CD14-positive monocyte (primary cell): ENCODE measurements at regions not wholly inside any gene's neighbourhood (a gene's known extent, or its start where the extent isn't known, plus 50 kb on each side); places are given as distances from the start of the nearest gene placed in this dataset.

Experiments
- DNase-seq, 3 donors: peaks; one replicate each; pipeline ENCODE4 v3.0.0-alpha.2; 2011 to 2022
- H2AFZ ChIP-seq: 2 replicates; pipeline ENCODE4 v1.6.0; 2012; ENCODE audit warnings: mild to moderate bottlenecking, low read depth, low read length, inconsistent platforms; ENCODE audit not compliant: insufficient read depth, poor library complexity, severe bottlenecking
- H3K27ac ChIP-seq, 2 donors: 1 replicate in 1 of 2; 2 replicates in 1 of 2; pipeline ENCODE4 v1.5.1; 2012 to 2013; ENCODE audit warnings: low read length in 2 of 2, control low read depth in 1 of 2, inconsistent platforms in 1 of 2, low read depth in 1 of 2, mild to moderate bottlenecking in 1 of 2
- H3K27me3 ChIP-seq, 2 donors: one replicate each; pipeline versions ENCODE4 v1.6.0 to v1.6.1; 2011 to 2013; ENCODE audit warnings: low read length in 2 of 2; ENCODE audit not compliant: control insufficient read depth in 2 of 2, insufficient read depth in 2 of 2
- H3K36me3 ChIP-seq, 2 donors: replicated peaks in 1 of 2; 1 replicate in 1 of 2; 2 replicates in 1 of 2; pipeline versions ENCODE4 v1.5.1 to v1.6.1; 2012 to 2013; ENCODE audit warnings: low read length in 2 of 2, control low read depth in 1 of 2, inconsistent platforms in 1 of 2, mild to moderate bottlenecking in 1 of 2; ENCODE audit not compliant: insufficient read depth in 2 of 2, control insufficient read depth in 1 of 2
- H3K4me1 ChIP-seq, 2 donors: 1 replicate in 1 of 2; 2 replicates in 1 of 2; pipeline versions ENCODE4 v1.5.1 to v1.6.1; 2012 to 2013; ENCODE audit warnings: low read length in 2 of 2, control low read depth in 1 of 2, inconsistent platforms in 1 of 2, mild to moderate bottlenecking in 1 of 2, moderate library complexity in 1 of 2; ENCODE audit not compliant: insufficient read depth in 2 of 2, control insufficient read depth in 1 of 2
- H3K4me2 ChIP-seq: replicated peaks from 2 replicates; pipeline ENCODE3; 2012; ENCODE audit warnings: low read length, moderate library complexity, mild to moderate bottlenecking; ENCODE audit not compliant: poor library complexity, severe bottlenecking; ENCODE audit errors: extremely low read depth
- H3K4me3 ChIP-seq, 3 experiments: fragments of 200-600 bp in 1 of 3; sonication (generic) in 1 of 3; replicated peaks in 1 of 3; 1 replicate in 2 of 3; 2 replicates in 1 of 3; pipeline ENCODE4 v1.5.1; 2011 to 2013; ENCODE audit warnings: low read length in 3 of 3, mild to moderate bottlenecking in 3 of 3, control low read depth in 2 of 3, low read depth in 2 of 3, inconsistent platforms in 1 of 3, moderate library complexity in 1 of 3
- H3K79me2 ChIP-seq: 2 replicates; pipeline ENCODE4 v1.6.0; 2012; ENCODE audit warnings: mild to moderate bottlenecking, control low read depth, inconsistent platforms, low read length, moderate library complexity; ENCODE audit not compliant: insufficient read depth
- H3K9ac ChIP-seq: 2 replicates; pipeline ENCODE4 v1.6.0; 2017; ENCODE audit warnings: low read length, mild to moderate bottlenecking; ENCODE audit not compliant: insufficient read depth, poor library complexity, severe bottlenecking
- H3K9me3 ChIP-seq, 2 donors: replicated peaks in 1 of 2; 1 replicate in 1 of 2; 2 replicates in 1 of 2; pipeline versions ENCODE4 v1.5.1 to v1.6.1; 2012 to 2013; ENCODE audit warnings: low read length in 2 of 2, control low read depth in 1 of 2; ENCODE audit not compliant: control insufficient read depth in 1 of 2, insufficient read depth in 1 of 2
- H4K20me1 ChIP-seq: 2 replicates; pipeline ENCODE4 v1.6.0; 2012; ENCODE audit warnings: mild to moderate bottlenecking, low read length, control low read depth, moderate library complexity; ENCODE audit not compliant: insufficient read depth
- H3K27ac Mint-ChIP-seq, 7 donors: one replicate each; pipeline ENCODE4 v1.8.0; 2020; ENCODE audit warnings: mild to moderate bottlenecking in 7 of 7, mixed read lengths in 7 of 7, moderate library complexity in 6 of 7, inconsistent platforms in 2 of 7
- H3K27me3 Mint-ChIP-seq, 3 donors: one replicate each; pipeline ENCODE4 v1.8.0; 2021 to 2022; ENCODE audit warnings: low read depth in 3 of 3, mild to moderate bottlenecking in 3 of 3, mixed read lengths in 3 of 3, moderate library complexity in 3 of 3, inconsistent platforms in 1 of 3
- H3K36me3 Mint-ChIP-seq, 2 donors: one replicate each; pipeline ENCODE4 v1.8.0; 2020; ENCODE audit warnings: mixed read lengths in 2 of 2, inconsistent platforms in 1 of 2, mild to moderate bottlenecking in 1 of 2
- H3K4me1 Mint-ChIP-seq: one replicate; pipeline ENCODE4 v1.8.0; 2020; ENCODE audit warnings: mild to moderate bottlenecking, mixed read lengths
- H3K4me3 Mint-ChIP-seq, 2 donors: one replicate each; pipeline ENCODE4 v1.8.0; 2020; ENCODE audit warnings: mild to moderate bottlenecking in 2 of 2, mixed read lengths in 2 of 2, moderate library complexity in 1 of 2
- H3K9me3 Mint-ChIP-seq, 7 donors: one replicate each; pipeline ENCODE4 v1.8.0; 2020 to 2022; ENCODE audit warnings: mixed read lengths in 7 of 7, mild to moderate bottlenecking in 6 of 7, moderate library complexity in 6 of 7, inconsistent platforms in 2 of 7
- WGBS: methylation state at CpG from one replicate; pipeline ENCODE4 v1.1.5; 2013; ENCODE audit warnings: missing lambda C conversion rate; ENCODE audit not compliant: insufficient coverage; 5-methylcytosine and 5-hydroxymethylcytosine counted together
- intact Hi-C, 2 donors: fragments of 100-400 bp; cut with micrococcal nuclease; formaldehyde crosslinking; loops; one replicate each; pipeline versions ENCODE4 v1.15.0 to v1.15.1; 2023
- TF ChIP-seq, protein P1 (sequence below): fragments of 200-600 bp; IDR thresholded peaks from one replicate; pipeline ENCODE4 v1.8.0; 2022; ENCODE audit warnings: antibody characterized with exemption, mild to moderate bottlenecking

DNA sequence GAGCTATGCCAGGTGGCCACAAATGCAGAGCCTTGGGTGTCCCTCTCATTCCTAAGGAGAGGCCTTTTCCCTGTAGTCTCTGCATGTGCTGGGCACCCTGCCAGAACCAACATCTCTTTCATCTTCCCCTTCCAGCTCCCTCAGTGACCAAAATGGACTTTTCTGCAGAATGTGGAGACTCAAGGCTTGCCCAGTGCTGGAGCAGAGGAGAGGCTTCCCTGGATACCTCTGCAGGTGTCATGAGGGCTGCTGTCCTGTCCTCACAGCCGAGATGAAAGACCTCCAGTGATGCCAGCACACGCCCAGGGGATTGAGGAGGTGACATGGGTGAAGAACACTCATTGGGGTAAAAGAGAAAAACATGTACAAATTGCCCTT, 347.0 kb upstream of the AJAP1 start:
- Histone ChIP-seq H4K20me1 (no peaks in the 10 kb centered on the region), H3K27ac (no peak overlapping the region), H3K27me3 (no peaks in the 10 kb centered on the region), H3K4me2 (no peak overlapping the region), H3K9ac (no peak overlapping the region), H3K4me3 (no peak overlapping the region), H3K79me2 (no peaks in the 10 kb centered on the region), H3K4me1 (no peaks in the 10 kb centered on the region), H3K9me3 (peaks cover 25 to 73% of the 10 kb centered on the region in 2 donors), H3K36me3 (no peaks in the 10 kb centered on the region), H2AFZ (no peak overlapping the region)
- Mint-ChIP-seq H3K4me3 (no peak overlapping the region), H3K36me3 (no peaks in the 10 kb centered on the region), H3K4me1 (no peaks in the 10 kb centered on the region), H3K27me3 (peaks cover 0 to 4% (median 0%) of the 10 kb centered on the region in 3 donors), H3K27ac (no peak overlapping the region), H3K9me3 (peaks cover 15 to 37% (median 29%) of the 10 kb centered on the region in 7 donors)
- intact Hi-C loops = no loop called here
- no CpG with 5 or more reads among the region's 2 CpGs for WGBS
- TF ChIP-seq, protein P1, sequence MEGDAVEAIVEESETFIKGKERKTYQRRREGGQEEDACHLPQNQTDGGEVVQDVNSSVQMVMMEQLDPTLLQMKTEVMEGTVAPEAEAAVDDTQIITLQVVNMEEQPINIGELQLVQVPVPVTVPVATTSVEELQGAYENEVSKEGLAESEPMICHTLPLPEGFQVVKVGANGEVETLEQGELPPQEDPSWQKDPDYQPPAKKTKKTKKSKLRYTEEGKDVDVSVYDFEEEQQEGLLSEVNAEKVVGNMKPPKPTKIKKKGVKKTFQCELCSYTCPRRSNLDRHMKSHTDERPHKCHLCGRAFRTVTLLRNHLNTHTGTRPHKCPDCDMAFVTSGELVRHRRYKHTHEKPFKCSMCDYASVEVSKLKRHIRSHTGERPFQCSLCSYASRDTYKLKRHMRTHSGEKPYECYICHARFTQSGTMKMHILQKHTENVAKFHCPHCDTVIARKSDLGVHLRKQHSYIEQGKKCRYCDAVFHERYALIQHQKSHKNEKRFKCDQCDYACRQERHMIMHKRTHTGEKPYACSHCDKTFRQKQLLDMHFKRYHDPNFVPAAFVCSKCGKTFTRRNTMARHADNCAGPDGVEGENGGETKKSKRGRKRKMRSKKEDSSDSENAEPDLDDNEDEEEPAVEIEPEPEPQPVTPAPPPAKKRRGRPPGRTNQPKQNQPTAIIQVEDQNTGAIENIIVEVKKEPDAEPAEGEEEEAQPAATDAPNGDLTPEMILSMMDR = no peak
- no peak for DNase-seq

DNA sequence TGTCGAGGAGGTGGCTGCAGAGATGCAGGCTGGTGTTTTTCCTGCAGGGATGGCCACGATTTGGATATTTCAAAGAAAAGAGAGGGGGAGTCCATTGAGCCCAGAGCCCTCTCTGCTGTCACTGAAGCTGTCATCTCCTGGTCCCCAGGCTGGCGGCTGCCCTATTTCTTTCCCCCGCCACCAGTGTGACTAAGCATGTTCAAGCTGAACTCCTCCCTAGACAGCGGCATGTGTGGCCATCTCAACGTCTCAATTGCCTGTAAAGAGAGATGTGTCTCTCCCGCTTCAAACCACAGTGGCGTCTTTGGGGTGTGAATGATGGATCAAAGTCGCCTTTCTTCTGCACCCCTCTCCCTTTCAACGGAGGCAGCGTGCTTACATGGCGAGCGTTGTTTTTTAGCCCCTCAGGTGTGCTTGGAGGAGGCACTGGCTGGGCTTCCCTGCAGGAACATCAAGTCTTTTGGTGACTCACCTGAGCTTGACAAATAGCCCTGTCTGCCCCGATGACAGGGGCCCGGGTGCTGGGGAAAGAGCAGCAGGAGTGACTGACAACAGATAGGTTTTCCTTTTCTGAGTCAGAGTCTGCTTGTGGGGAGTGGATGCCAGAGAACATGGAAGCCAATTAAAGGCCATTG, 346.4 kb upstream of the AJAP1 start:
- WGBS = 83% methylated on average over 10 of the region's 15 CpGs
- H3K9me3 Mint-ChIP-seq = peaks cover 14 to 35% (median 28%) of the 10 kb centered on the region in 7 donors

More for the DNA sequence above, 346.4 kb upstream of the AJAP1 start:
- H3K79me2 ChIP-seq = no peaks in the 10 kb centered on the region
- H2AFZ ChIP-seq = no peak overlapping the region
- TF ChIP-seq, protein P1 = no peak
- H3K27ac ChIP-seq = no peak overlapping the region
- H4K20me1 ChIP-seq = no peaks in the 10 kb centered on the region
- no peak for DNase-seq
- H3K4me3 ChIP-seq = no peak overlapping the region
- no peaks in the 10 kb centered on the region for H3K4me1 Mint-ChIP-seq
- H3K9ac ChIP-seq = no peak overlapping the region
- no peaks in the 10 kb centered on the region for H3K36me3 Mint-ChIP-seq
- no peaks in the 10 kb centered on the region for H3K4me1 ChIP-seq
- peaks cover 23 to 69% of the 10 kb centered on the region in 2 donors for H3K9me3 ChIP-seq
- H3K27me3 ChIP-seq = no peaks in the 10 kb centered on the region
- no peak overlapping the region for H3K4me3 Mint-ChIP-seq
- intact Hi-C loops = no loop called here
- peaks cover 0 to 4% (median 0%) of the 10 kb centered on the region in 3 donors for H3K27me3 Mint-ChIP-seq
- no peaks in the 10 kb centered on the region for H3K36me3 ChIP-seq
- H3K4me2 ChIP-seq = no peak overlapping the region
- H3K27ac Mint-ChIP-seq = no peak overlapping the region
